ENCODE measurements at regions not wholly inside any gene's neighbourhood (a gene's known extent, or its start where the extent isn't known, plus 50 kb on each side); places are given as distances from the start of the nearest gene placed in this dataset.
"Not testable (repeated sequence)": the region's sequence is repeated elsewhere in the genome, so short reads cannot be mapped to it uniquely, and the experiment has no call there.

DNA sequence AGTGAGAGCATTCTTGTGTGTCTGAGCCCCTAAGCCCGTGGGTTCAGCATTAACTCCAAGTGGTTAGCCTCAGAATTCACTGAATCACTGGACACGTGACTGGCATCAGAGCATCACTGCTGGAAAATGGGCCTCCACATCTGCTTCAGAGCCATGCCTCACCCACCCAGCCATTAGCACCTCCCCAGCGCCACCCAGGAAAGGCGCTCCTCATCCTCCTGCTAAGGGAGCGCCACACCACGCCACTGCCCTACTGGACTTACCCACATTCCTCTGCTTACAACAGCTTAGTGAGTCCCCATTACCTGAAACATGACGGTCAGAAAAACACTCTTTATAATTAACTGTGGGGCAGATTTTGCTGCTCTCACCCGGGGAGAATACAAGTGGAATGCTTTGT lies 442.6 kb upstream of the MYT1L start:
- H3K4me3 ChIP-seq (ENCODE audit: low read depth in 2 of 2, low read length in 1 of 2) = no peak overlapping the region
- DNase-seq = no peak
- H3K79me2 ChIP-seq (ENCODE audit: insufficient read depth) = no peaks in the 10 kb centered on the region
- no peaks in the 10 kb centered on the region for H3K9me3 ChIP-seq
- H3F3A ChIP-seq (replicated peaks; ENCODE audit: insufficient read depth) = no peaks in the 10 kb centered on the region
- POLR2A ChIA-PET = no interaction called here
- H2AFZ ChIP-seq (ENCODE audit: low read depth) = no peak overlapping the region
- H3K36me3 ChIP-seq (replicated peaks in 1 of 2; ENCODE audit: control insufficient read depth in 1 of 2, insufficient read depth in 2 of 2, low read length in 1 of 2) = no peaks in the 10 kb centered on the region
- no peak overlapping the region for H3K4me2 ChIP-seq
- H3K9me2 ChIP-seq = no peaks in the 10 kb centered on the region
- H3K9ac ChIP-seq = no peak overlapping the region
- H3K27me3 ChIP-seq (ENCODE audit: insufficient read depth) = no peaks in the 10 kb centered on the region
- 17% methylated on average over 8 of the region's 8 CpGs for WGBS (ENCODE audit: low lambda C conversion rate)
- H3K4me1 ChIP-seq (ENCODE audit: control insufficient read depth in 1 of 2, insufficient read depth in 2 of 2, low read depth in 1 of 2, low read length in 1 of 2) = peaks cover 0 to 13% of the 10 kb centered on the region in 2 experiments; a peak in 1 of 4 replicates
- TF ChIP-seq TCF12 (IDR thresholded peaks at IDR 0.05) (no peak), FOXM1 (IDR thresholded peaks at IDR 0.05; ENCODE audit: low read depth) (no peak)
- CTCF ChIA-PET = interaction anchor here (1.2 kb wide), 1 partner anchor 73 kb away, joined by 3 read pairs; no protein-coding TSS in a partner anchor
- H4K20me1 ChIP-seq (ENCODE audit: insufficient read depth) = no peaks in the 10 kb centered on the region
- no peak overlapping the region for H3K27ac ChIP-seq (ENCODE audit: low read depth in 2 of 2, low read length in 1 of 2)

DNA sequence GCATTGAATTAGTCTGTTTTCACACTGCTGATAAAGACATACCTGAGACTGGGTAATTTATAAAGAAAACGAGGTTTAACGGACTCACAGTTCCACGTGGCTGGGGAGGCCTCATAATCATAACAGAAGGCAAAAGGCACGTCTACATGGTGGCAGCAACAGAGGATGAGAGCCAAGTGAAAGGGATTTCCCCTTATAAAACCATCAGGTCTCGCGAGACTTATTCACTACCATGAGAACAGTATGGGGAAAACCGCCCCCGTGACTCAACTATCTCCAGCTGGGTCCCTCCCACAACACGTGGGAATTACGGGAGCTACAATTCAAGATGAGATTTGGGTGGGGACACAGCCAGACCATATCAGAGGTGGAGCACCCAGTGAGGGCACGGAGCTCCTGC lies 442.0 kb upstream of the MYT1L start:
- H3K27ac ChIP-seq (ENCODE audit: low read depth in 2 of 2, low read length in 1 of 2); POLR2A ChIA-PET; H3K9me2 ChIP-seq; DNase-seq; H3K9ac ChIP-seq; H3K4me2 ChIP-seq; H3K27me3 ChIP-seq (ENCODE audit: insufficient read depth); H3K9me3 ChIP-seq; H3K36me3 ChIP-seq (replicated peaks in 1 of 2; ENCODE audit: control insufficient read depth in 1 of 2, insufficient read depth in 2 of 2, low read length in 1 of 2); H3F3A ChIP-seq (replicated peaks; ENCODE audit: insufficient read depth); H2AFZ ChIP-seq (ENCODE audit: low read depth); H3K79me2 ChIP-seq (ENCODE audit: insufficient read depth); H3K4me3 ChIP-seq (ENCODE audit: low read depth in 2 of 2, low read length in 1 of 2); H4K20me1 ChIP-seq (ENCODE audit: insufficient read depth): not testable (repeated sequence)
- CTCF ChIA-PET = interaction anchor here (1.2 kb wide), 1 partner anchor 74 kb away, joined by 3 read pairs; no protein-coding TSS in a partner anchor
- H3K4me1 ChIP-seq (ENCODE audit: control insufficient read depth in 1 of 2, insufficient read depth in 2 of 2, low read depth in 1 of 2, low read length in 1 of 2) = peaks cover 0 to 13% of the 10 kb centered on the region in 2 experiments; a peak in 1 of 4 replicates
- 50% methylated on average over 11 of the region's 11 CpGs for WGBS (ENCODE audit: low lambda C conversion rate)

DNA sequence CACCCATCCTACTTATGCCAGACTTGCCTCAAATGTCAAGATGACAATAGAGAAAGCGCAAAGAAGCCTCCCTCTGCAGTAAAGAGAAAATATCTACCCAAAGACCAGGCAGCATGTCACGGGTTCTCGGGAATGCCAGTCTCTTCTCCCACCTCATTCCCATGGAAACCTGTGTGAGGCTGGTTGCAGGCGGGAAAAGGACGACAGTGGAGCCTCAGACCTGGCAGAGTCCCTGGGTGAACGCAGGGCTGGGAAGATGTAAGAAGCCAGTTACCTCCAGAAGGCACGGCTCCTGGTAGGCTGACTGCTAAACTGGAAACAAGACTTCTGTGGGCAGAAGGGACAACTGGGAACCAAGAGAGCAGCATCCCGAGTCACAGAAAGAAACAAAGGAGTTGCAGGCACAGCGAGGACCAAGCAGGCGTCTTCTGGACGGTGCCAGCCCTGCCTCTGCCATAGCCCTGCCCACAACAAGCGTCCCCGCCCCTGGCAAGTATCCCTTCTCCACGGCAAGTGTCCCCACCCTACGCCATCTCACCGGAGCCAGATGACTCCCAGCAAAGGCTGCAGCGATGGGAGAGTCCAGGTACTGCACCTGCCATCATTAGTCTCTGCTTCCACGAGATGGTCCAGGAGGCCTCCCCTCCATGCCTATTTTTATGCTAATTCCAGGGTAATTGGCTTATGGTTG lies 440.8 kb upstream of the MYT1L start:
- ChIA-PET POLR2A (no interaction called here), CTCF (no interaction called here)
- Histone ChIP-seq H3K4me1 (ENCODE audit: control insufficient read depth in 1 of 2, insufficient read depth in 2 of 2, low read depth in 1 of 2, low read length in 1 of 2) (peaks cover 0 to 13% of the 10 kb centered on the region in 2 experiments; a peak in 1 of 4 replicates), H2AFZ (ENCODE audit: low read depth) (no peak overlapping the region), H3K4me3 (ENCODE audit: low read depth in 2 of 2, low read length in 1 of 2) (no peak overlapping the region), H3K79me2 (ENCODE audit: insufficient read depth) (no peaks in the 10 kb centered on the region), H3K27ac (ENCODE audit: low read depth in 2 of 2, low read length in 1 of 2) (no peak overlapping the region), H3K4me2 (no peak overlapping the region), H3K9ac (no peak overlapping the region), H4K20me1 (ENCODE audit: insufficient read depth) (no peaks in the 10 kb centered on the region), H3K9me3 (no peaks in the 10 kb centered on the region), H3K36me3 (replicated peaks in 1 of 2; ENCODE audit: control insufficient read depth in 1 of 2, insufficient read depth in 2 of 2, low read length in 1 of 2) (no peaks in the 10 kb centered on the region), H3K27me3 (ENCODE audit: insufficient read depth) (no peaks in the 10 kb centered on the region), H3F3A (replicated peaks; ENCODE audit: insufficient read depth) (no peaks in the 10 kb centered on the region), H3K9me2 (no peaks in the 10 kb centered on the region)
- no peak for DNase-seq
- WGBS (ENCODE audit: low lambda C conversion rate) = 40% methylated on average over 16 of the region's 18 CpGs
- TF ChIP-seq FOSL2 (IDR thresholded peaks at IDR 0.05; ENCODE audit: borderline replicate concordance, low read depth) (no peak), FOXM1 (IDR thresholded peaks at IDR 0.05; ENCODE audit: low read depth) (no peak), RCOR1 (IDR thresholded peaks at IDR 0.05; ENCODE audit: low read length) (no peak), NFIC (IDR thresholded peaks at IDR 0.05; ENCODE audit: borderline replicate concordance) (no peak), SIN3A (IDR thresholded peaks at IDR 0.05; ENCODE audit: borderline replicate concordance, low read depth, low read length) (no peak), GATA2 (CRISPR knock-in tag; IDR thresholded peaks at IDR 0.05) (no peak), FOXJ3 (CRISPR knock-in tag; IDR thresholded peaks at IDR 0.05) (no peak), RAD21 (IDR thresholded peaks at IDR 0.05; ENCODE audit: low read length) (no peak), GABPA (IDR thresholded peaks at IDR 0.05; ENCODE audit: low read depth) (no peak)
- TF ChIP-seq, protein P1, sequence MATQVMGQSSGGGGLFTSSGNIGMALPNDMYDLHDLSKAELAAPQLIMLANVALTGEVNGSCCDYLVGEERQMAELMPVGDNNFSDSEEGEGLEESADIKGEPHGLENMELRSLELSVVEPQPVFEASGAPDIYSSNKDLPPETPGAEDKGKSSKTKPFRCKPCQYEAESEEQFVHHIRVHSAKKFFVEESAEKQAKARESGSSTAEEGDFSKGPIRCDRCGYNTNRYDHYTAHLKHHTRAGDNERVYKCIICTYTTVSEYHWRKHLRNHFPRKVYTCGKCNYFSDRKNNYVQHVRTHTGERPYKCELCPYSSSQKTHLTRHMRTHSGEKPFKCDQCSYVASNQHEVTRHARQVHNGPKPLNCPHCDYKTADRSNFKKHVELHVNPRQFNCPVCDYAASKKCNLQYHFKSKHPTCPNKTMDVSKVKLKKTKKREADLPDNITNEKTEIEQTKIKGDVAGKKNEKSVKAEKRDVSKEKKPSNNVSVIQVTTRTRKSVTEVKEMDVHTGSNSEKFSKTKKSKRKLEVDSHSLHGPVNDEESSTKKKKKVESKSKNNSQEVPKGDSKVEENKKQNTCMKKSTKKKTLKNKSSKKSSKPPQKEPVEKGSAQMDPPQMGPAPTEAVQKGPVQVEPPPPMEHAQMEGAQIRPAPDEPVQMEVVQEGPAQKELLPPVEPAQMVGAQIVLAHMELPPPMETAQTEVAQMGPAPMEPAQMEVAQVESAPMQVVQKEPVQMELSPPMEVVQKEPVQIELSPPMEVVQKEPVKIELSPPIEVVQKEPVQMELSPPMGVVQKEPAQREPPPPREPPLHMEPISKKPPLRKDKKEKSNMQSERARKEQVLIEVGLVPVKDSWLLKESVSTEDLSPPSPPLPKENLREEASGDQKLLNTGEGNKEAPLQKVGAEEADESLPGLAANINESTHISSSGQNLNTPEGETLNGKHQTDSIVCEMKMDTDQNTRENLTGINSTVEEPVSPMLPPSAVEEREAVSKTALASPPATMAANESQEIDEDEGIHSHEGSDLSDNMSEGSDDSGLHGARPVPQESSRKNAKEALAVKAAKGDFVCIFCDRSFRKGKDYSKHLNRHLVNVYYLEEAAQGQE (IDR thresholded peaks at IDR 0.05; ENCODE audit: low read depth, low read length) = no peak
- TF ChIP-seq, protein P2, sequence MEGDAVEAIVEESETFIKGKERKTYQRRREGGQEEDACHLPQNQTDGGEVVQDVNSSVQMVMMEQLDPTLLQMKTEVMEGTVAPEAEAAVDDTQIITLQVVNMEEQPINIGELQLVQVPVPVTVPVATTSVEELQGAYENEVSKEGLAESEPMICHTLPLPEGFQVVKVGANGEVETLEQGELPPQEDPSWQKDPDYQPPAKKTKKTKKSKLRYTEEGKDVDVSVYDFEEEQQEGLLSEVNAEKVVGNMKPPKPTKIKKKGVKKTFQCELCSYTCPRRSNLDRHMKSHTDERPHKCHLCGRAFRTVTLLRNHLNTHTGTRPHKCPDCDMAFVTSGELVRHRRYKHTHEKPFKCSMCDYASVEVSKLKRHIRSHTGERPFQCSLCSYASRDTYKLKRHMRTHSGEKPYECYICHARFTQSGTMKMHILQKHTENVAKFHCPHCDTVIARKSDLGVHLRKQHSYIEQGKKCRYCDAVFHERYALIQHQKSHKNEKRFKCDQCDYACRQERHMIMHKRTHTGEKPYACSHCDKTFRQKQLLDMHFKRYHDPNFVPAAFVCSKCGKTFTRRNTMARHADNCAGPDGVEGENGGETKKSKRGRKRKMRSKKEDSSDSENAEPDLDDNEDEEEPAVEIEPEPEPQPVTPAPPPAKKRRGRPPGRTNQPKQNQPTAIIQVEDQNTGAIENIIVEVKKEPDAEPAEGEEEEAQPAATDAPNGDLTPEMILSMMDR (IDR thresholded peaks at IDR 0.05) = no peak
- TF ChIP-seq, protein P3, sequence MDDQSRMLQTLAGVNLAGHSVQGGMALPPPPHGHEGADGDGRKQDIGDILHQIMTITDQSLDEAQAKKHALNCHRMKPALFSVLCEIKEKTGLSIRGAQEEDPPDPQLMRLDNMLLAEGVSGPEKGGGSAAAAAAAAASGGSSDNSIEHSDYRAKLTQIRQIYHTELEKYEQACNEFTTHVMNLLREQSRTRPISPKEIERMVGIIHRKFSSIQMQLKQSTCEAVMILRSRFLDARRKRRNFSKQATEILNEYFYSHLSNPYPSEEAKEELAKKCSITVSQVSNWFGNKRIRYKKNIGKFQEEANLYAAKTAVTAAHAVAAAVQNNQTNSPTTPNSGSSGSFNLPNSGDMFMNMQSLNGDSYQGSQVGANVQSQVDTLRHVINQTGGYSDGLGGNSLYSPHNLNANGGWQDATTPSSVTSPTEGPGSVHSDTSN (IDR thresholded peaks at IDR 0.05) = no peak
- TF ChIP-seq, protein P4, sequence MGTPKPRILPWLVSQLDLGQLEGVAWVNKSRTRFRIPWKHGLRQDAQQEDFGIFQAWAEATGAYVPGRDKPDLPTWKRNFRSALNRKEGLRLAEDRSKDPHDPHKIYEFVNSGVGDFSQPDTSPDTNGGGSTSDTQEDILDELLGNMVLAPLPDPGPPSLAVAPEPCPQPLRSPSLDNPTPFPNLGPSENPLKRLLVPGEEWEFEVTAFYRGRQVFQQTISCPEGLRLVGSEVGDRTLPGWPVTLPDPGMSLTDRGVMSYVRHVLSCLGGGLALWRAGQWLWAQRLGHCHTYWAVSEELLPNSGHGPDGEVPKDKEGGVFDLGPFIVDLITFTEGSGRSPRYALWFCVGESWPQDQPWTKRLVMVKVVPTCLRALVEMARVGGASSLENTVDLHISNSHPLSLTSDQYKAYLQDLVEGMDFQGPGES (IDR thresholded peaks at IDR 0.05; ENCODE audit: low read depth, low read length) = no peak
